K562 (cell line): ENCODE measurements at regions not wholly inside any gene's neighbourhood (a gene's known extent, or its start where the extent isn't known, plus 50 kb on each side); places are given as distances from the start of the nearest gene placed in this dataset.

ENCODE experiments used
- ATAC-seq: fragments of 200-7000 bp; cut with Tn5 transposase; 3 replicates; pipeline ENCODE4 v1.9.1; 2020; ENCODE audit warnings: moderate library complexity
- BruUV-seq: library from RNA; stranded (reverse); fragments of 400-500 nt; replicated peaks from 2 replicates; lab custom pipeline; 2021; lab: Mats Ljungman, UMichigan
- CTCF ChIA-PET: fragments of 300-600 bp; formaldehyde crosslinking; extraction: SDS; loops from one replicate; lab custom pipeline; 2021; ENCODE audit warnings: low intra/inter-chr PET ratio; lab: Yijun Ruan, JAX
- POLR2A ChIA-PET: fragments of 300-600, 350-650 bp; sonication (Branson Sonifier 250); formaldehyde crosslinking; extraction: SDS; loops from one replicate; lab custom pipeline; 2021; ENCODE audit warnings: antibody characterized with exemption, inconsistent platforms; lab: Yijun Ruan, JAX
- DNase-seq, 4 experiments: peaks; one replicate each; pipeline versions ENCODE4 v3.0.0 to v3.0.0-alpha.2; 2011 to 2018; ENCODE audit warnings: low spot score in 3 of 4, mixed read lengths in 3 of 4; ENCODE audit errors: extremely low read depth in 1 of 4
- FAIRE-seq: peaks from 2 replicates; lab custom pipeline; 2011; peaks lifted over from hg19 to GRCh38; lab: Jason Lieb, UNC
- H2AFZ ChIP-seq: 2 replicates; pipeline ENCODE4 v1.6.0; 2011; ENCODE audit warnings: low read depth, low read length, control low read depth, inconsistent platforms
- H3K27ac ChIP-seq: fragments of 200-600 bp; 3 replicates; pipeline ENCODE4 v1.8.0; 2011; ENCODE audit warnings: low read depth, mild to moderate bottlenecking, control low read depth, inconsistent platforms, low read length, moderate library complexity, mixed read lengths; ENCODE audit errors: extremely low read depth
- H3K27me3 ChIP-seq, 2 experiments: fragments of 300-600 bp in 1 of 2; 2 replicates in 1 of 2; 3 replicates in 1 of 2; pipeline versions ENCODE4 v1.6.0 to v1.8.0; 2011; ENCODE audit warnings: inconsistent platforms in 2 of 2, low read length in 2 of 2, mild to moderate bottlenecking in 1 of 2, mixed read lengths in 1 of 2, moderate library complexity in 1 of 2; ENCODE audit not compliant: control insufficient read depth in 2 of 2, insufficient read depth in 2 of 2
- H3K36me3 ChIP-seq: fragments of 300-600 bp; 3 replicates; pipeline ENCODE4 v1.8.0; 2011; ENCODE audit warnings: mild to moderate bottlenecking, low read length, inconsistent platforms; ENCODE audit not compliant: control insufficient read depth, insufficient read depth
- H3K4me1 ChIP-seq, 2 experiments: fragments of 200-600 bp in 1 of 2; replicated peaks in 1 of 2; 2 replicates in 1 of 2; 3 replicates in 1 of 2; pipeline versions ENCODE4 v1.5.1 to v1.8.0; 2011; ENCODE audit warnings: inconsistent platforms in 2 of 2, low read length in 2 of 2, mild to moderate bottlenecking in 1 of 2, mixed read lengths in 1 of 2, moderate library complexity in 1 of 2; ENCODE audit not compliant: control insufficient read depth in 2 of 2, insufficient read depth in 2 of 2
- H3K4me2 ChIP-seq: 2 replicates; pipeline ENCODE4 v1.6.1; 2011; ENCODE audit warnings: low read length, control low read depth, inconsistent platforms, mixed read lengths; ENCODE audit not compliant: insufficient read depth
- H3K4me3 ChIP-seq: fragments of 200-600 bp; sonication (generic), shearing (Covaris generic); 2 replicates; pipeline ENCODE4 v1.5.1; 2016; ENCODE audit warnings: control low read depth, inconsistent platforms
- H3K79me2 ChIP-seq: fragments of 200-600 bp; 3 replicates; pipeline ENCODE4 v1.8.0; 2011; ENCODE audit warnings: low read length, inconsistent platforms; ENCODE audit not compliant: control insufficient read depth, insufficient read depth
- H3K9ac ChIP-seq, 2 experiments: 2 replicates each; pipeline versions ENCODE4 v1.6.0 to v1.6.1; 2011; ENCODE audit warnings: low read depth in 2 of 2, low read length in 2 of 2, control low read depth in 1 of 2, inconsistent platforms in 1 of 2, mild to moderate bottlenecking in 1 of 2, mixed read lengths in 1 of 2; ENCODE audit not compliant: insufficient read depth in 1 of 2
- H3K9me1 ChIP-seq: one replicate; pipeline ENCODE4 v1.6.0; 2011; ENCODE audit warnings: inconsistent platforms, mild to moderate bottlenecking, low read length, moderate library complexity; ENCODE audit not compliant: control insufficient read depth, insufficient read depth
- H3K9me3 ChIP-seq: replicated peaks from 2 replicates; pipeline ENCODE4 v1.5.1; 2011; ENCODE audit warnings: low read depth, low read length, inconsistent platforms; ENCODE audit not compliant: control insufficient read depth, insufficient read depth
- H4K20me1 ChIP-seq: replicated peaks from 2 replicates; pipeline ENCODE4 v1.6.1; 2011; ENCODE audit warnings: low read length, inconsistent platforms, mixed read lengths; ENCODE audit not compliant: control insufficient read depth, insufficient read depth
- DDX20 ChIP-seq: fragments of 450-650 bp; IDR thresholded peaks from 2 replicates; pipeline ENCODE4 v1.6.1; 2016; ENCODE audit warnings: missing genetic modification characterization, low read depth, mild to moderate bottlenecking, missing compliant biosample characterization, moderate library complexity
- ELF1 ChIP-seq: fragments of 200-800 bp; sonication (Bioruptor generic); IDR thresholded peaks from 2 replicates; pipeline ENCODE4 v1.6.1; 2016; ENCODE audit warnings: missing genetic modification characterization, missing compliant biosample characterization
- HOMEZ ChIP-seq: fragments of 250-450 bp; sonication (Bioruptor Pico); IDR thresholded peaks from 2 replicates; pipeline ENCODE4 v1.4.0; 2020; ENCODE audit warnings: mild to moderate bottlenecking, moderate library complexity
- HOXB6 ChIP-seq: fragments of 250-450 bp; sonication (Bioruptor Pico); IDR thresholded peaks from 2 replicates; pipeline ENCODE4 v1.5.1; 2022; ENCODE audit warnings: mild to moderate bottlenecking, borderline replicate concordance
- MYC ChIP-seq, 2 experiments: fragments of 250-450 bp in 1 of 2; sonication (Bioruptor Pico) in 1 of 2; IDR thresholded peaks; 2 replicates each; pipeline versions ENCODE4 v1.5.1 to v1.6.1; 2012 to 2021; ENCODE audit warnings: low read depth in 2 of 2, borderline replicate concordance in 1 of 2, improper control_type of control experiment in 1 of 2, low read length in 1 of 2, mild to moderate bottlenecking in 1 of 2, moderate library complexity in 1 of 2
- NR1H2 ChIP-seq: sonication (generic); formaldehyde crosslinking; IDR thresholded peaks from 2 replicates; pipeline ENCODE4 v1.4.0; 2020; ENCODE audit warnings: mild to moderate bottlenecking, missing genetic modification reagents
- PRPF4 ChIP-seq: fragments of 200-400 bp; formaldehyde crosslinking; IDR thresholded peaks from one replicate; pipeline ENCODE4 v1.6.1; 2017; ENCODE audit warnings: low read length, low read depth, mild to moderate bottlenecking; ENCODE audit not compliant: insufficient read depth, poor library complexity, severe bottlenecking
- RBM15 ChIP-seq: fragments of 200-400 bp; formaldehyde crosslinking; IDR thresholded peaks from 2 replicates; pipeline ENCODE4 v1.6.1; 2018; ENCODE audit warnings: mild to moderate bottlenecking, low read length, moderate library complexity; ENCODE audit not compliant: insufficient read depth
- SIN3A ChIP-seq, 2 experiments: fragments of 150-350 bp in 1 of 2; IDR thresholded peaks; 2 replicates each; pipeline ENCODE4 v1.6.1; 2011 to 2016; ENCODE audit warnings: borderline replicate concordance in 2 of 2, low read depth in 2 of 2, low read length in 2 of 2, mild to moderate bottlenecking in 2 of 2, moderate library complexity in 2 of 2; ENCODE audit not compliant: control insufficient read depth in 1 of 2
- SNIP1 ChIP-seq: fragments of 450-650 bp; IDR thresholded peaks from 2 replicates; pipeline ENCODE4 v1.7.1; 2017; ENCODE audit warnings: low read depth, mild to moderate bottlenecking
- SRSF9 ChIP-seq: fragments of 200-400 bp; formaldehyde crosslinking; IDR thresholded peaks from 2 replicates; pipeline ENCODE4 v1.6.1; 2017; ENCODE audit warnings: low read depth, low read length, borderline replicate concordance
- TAF7 ChIP-seq: fragments of 450-650 bp; IDR thresholded peaks from 2 replicates; pipeline ENCODE4 v1.6.1; 2016; ENCODE audit warnings: missing genetic modification characterization, missing compliant biosample characterization
- TEAD2 ChIP-seq: fragments of 450-650 bp; IDR thresholded peaks from 2 replicates; pipeline ENCODE4 v1.6.1; 2016; ENCODE audit warnings: missing genetic modification characterization, control low read depth, missing compliant biosample characterization
- ZNF133 ChIP-seq: fragments of 250-450 bp; sonication (Bioruptor Pico); IDR thresholded peaks from 2 replicates; pipeline ENCODE4 v1.4.0; 2020; ENCODE audit warnings: mild to moderate bottlenecking
- ZNF175 ChIP-seq: fragments of 200-800 bp; sonication (Bioruptor generic); IDR thresholded peaks from 2 replicates; pipeline ENCODE4 v1.6.1; 2016; ENCODE audit warnings: low read depth, mild to moderate bottlenecking, missing genetic modification characterization, missing compliant biosample characterization
- ZNF431 ChIP-seq: sonication (generic); formaldehyde crosslinking; IDR thresholded peaks from 2 replicates; pipeline ENCODE4 v1.8.0; 2022; ENCODE audit warnings: mild to moderate bottlenecking, missing genetic modification reagents
- ZNF449 ChIP-seq: fragments of 250-450 bp; sonication (Bioruptor Pico); IDR thresholded peaks from 2 replicates; pipeline ENCODE4 v1.8.0; 2022; ENCODE audit warnings: moderate library complexity, mild to moderate bottlenecking, inconsistent platforms
- ZNF583 ChIP-seq: fragments of 250-450 bp; sonication (Bioruptor Pico); IDR thresholded peaks from 2 replicates; pipeline ENCODE4 v1.4.0; 2020
- WGBS: fragments of 100-300 bp; shearing (Covaris generic); methylation state at CpG from one replicate; pipeline ENCODE4 v1.1.6; 2016; ENCODE audit warnings: low coverage, mixed read lengths; ENCODE audit not compliant: insufficient coverage; ENCODE audit errors: missing lambda C conversion rate; 5-methylcytosine and 5-hydroxymethylcytosine counted together
- in situ Hi-C: fragments of 300-500 bp; cut with MboI; formaldehyde crosslinking; loops from 4 replicates; pipeline ENCODE4 v1.15.0; 2018; ENCODE audit warnings: inconsistent platforms, mixed read lengths
- intact Hi-C: fragments of 100-400 bp; cut with micrococcal nuclease; formaldehyde crosslinking; loops from 2 replicates; pipeline ENCODE4 v1.14.2; 2022

GRCh38 chr10:108086502-108086901 lies 922.0 kb upstream of the SORCS1 start:
- in situ Hi-C loops (no loop called here), intact Hi-C loops (no loop called here)
- Histone ChIP-seq H4K20me1 (no peaks in the 10 kb centered on the region), H3K4me1 (no peaks in the 10 kb centered on the region), H3K79me2 (no peaks in the 10 kb centered on the region), H3K4me3 (no peak overlapping the region), H3K9me1 (no peaks in the 10 kb centered on the region), H3K9me3 (no peaks in the 10 kb centered on the region), H3K4me2 (no peak overlapping the region), H3K27me3 (no peaks in the 10 kb centered on the region), H3K36me3 (no peaks in the 10 kb centered on the region), H3K9ac (no peak overlapping the region), H3K27ac (no peak overlapping the region), H2AFZ (no peak overlapping the region)
- ChIA-PET POLR2A (no interaction called here), CTCF (no interaction called here)
- FAIRE-seq, result no peak
- DNase-seq, result no peak
- WGBS, result 0% methylated on average over 1 of the region's 1 CpG
- BruUV-seq, result no TSS peak
- ATAC-seq, result no peak
- TF ChIP-seq HOMEZ (CRISPR knock-in tag) (no peak), PRPF4 (no peak), ELF1 (tag) (no peak), SRSF9 (no peak), TAF7 (tag) (no peak), ZNF431 (CRISPR knock-in tag) (no peak), ZNF175 (CRISPR knock-in tag) (no peak), TEAD2 (no peak), ZNF449 (CRISPR knock-in tag) (no peak), DDX20 (tag) (no peak), SNIP1 (no peak), SIN3A (IDR thresholded peaks at IDR 0.05; ENCODE audit: borderline replicate concordance in 2 of 2, control insufficient read depth in 1 of 2, low read depth in 2 of 2, low read length in 2 of 2) (no peak), MYC (IDR thresholded peaks at IDR 0.05; ENCODE audit: low read depth, low read length) (no peak), MYC (CRISPR knock-in tag; IDR thresholded peaks at IDR 0.05; ENCODE audit: borderline replicate concordance, low read depth) (no peak), RBM15 (no peak), NR1H2 (CRISPR knock-in tag) (no peak), ZNF583 (CRISPR knock-in tag) (no peak), HOXB6 (CRISPR knock-in tag) (no peak), ZNF133 (no peak)
